Central memory CD8-positive, alpha-beta T cell (primary cell): ENCODE measurements at regions not wholly inside any gene's neighbourhood (a gene's known extent, or its start where the extent isn't known, plus 50 kb on each side); places are given as distances from the start of the nearest gene placed in this dataset.
"Not testable (repeated sequence)": the region's sequence is repeated elsewhere in the genome, so short reads cannot be mapped to it uniquely, and the experiment has no call there.

Experiments used
- ATAC-seq: fragments of 150-1000 bp; cut with Tn5 transposase; replicated peaks from 2 replicates; pipeline ENCODE4 v1.10.0; 2022; ENCODE audit warnings: mild to moderate bottlenecking, moderate FRiP score, moderate number of reproducible peaks; ENCODE audit not compliant: poor library complexity, severe bottlenecking; ENCODE audit errors: extremely low read depth
- DNase-seq, 2 donors: peaks; one replicate each; pipeline ENCODE4 v3.0.0; 2021; ENCODE audit warnings: low spot score in 2 of 2
- H3K27ac Mint-ChIP-seq: one replicate; pipeline ENCODE4 v1.8.0; 2022; ENCODE audit warnings: low read depth, mild to moderate bottlenecking, moderate library complexity, mixed read lengths
- H3K27me3 Mint-ChIP-seq: one replicate; pipeline ENCODE4 v1.8.0; 2022; ENCODE audit warnings: mixed read lengths
- H3K36me3 Mint-ChIP-seq: one replicate; pipeline ENCODE4 v1.8.0; 2022; ENCODE audit warnings: mild to moderate bottlenecking, moderate library complexity, mixed read lengths; ENCODE audit not compliant: insufficient read depth
- H3K4me1 Mint-ChIP-seq: one replicate; pipeline ENCODE4 v1.8.0; 2022; ENCODE audit warnings: mixed read lengths
- H3K4me3 Mint-ChIP-seq: one replicate; pipeline ENCODE4 v1.8.0; 2022; ENCODE audit warnings: mild to moderate bottlenecking, moderate library complexity, mixed read lengths
- H3K9me3 Mint-ChIP-seq: one replicate; pipeline ENCODE4 v1.8.0; 2022; ENCODE audit warnings: mixed read lengths

DNA sequence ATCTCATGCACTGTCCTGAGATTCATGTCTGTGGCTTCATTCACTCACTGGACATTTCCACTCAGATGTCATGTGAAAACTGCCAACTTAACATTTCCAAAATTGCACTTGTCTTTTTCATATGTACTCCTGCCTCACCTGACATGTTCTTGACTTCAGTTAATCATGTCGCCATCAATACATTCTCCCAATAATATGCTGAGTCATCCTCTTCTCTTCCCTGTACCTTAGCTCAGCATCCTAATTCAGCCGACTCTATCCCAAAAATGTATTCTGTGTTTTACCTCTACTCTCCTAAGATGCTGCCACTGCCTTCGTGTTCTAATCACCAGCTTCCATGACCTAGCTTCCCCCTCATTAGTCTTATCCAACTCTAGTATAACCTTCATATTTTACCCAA is 93.9 kb upstream of the GNAI1 start:
- ATAC-seq (no peak), DNase-seq (no peak)
- Mint-ChIP-seq H3K36me3 (no peaks in the 10 kb centered on the region), H3K27me3 (no peaks in the 10 kb centered on the region), H3K4me1 (no peaks in the 10 kb centered on the region), H3K27ac (no peak overlapping the region), H3K9me3 (peaks cover 27% of the 10 kb centered on the region), H3K4me3 (no peak overlapping the region)

GRCh38 chr7:80040335-80040734 is 94.3 kb upstream of the GNAI1 start:
- H3K4me3 Mint-ChIP-seq: no peak overlapping the region
- no peak overlapping the region for H3K27ac Mint-ChIP-seq
- DNase-seq (no peak), ATAC-seq (no peak)
- H3K9me3 Mint-ChIP-seq: peaks cover 23% of the 10 kb centered on the region
- H3K4me1 Mint-ChIP-seq: no peaks in the 10 kb centered on the region
- no peaks in the 10 kb centered on the region for H3K36me3 Mint-ChIP-seq
- no peaks in the 10 kb centered on the region for H3K27me3 Mint-ChIP-seq

DNA sequence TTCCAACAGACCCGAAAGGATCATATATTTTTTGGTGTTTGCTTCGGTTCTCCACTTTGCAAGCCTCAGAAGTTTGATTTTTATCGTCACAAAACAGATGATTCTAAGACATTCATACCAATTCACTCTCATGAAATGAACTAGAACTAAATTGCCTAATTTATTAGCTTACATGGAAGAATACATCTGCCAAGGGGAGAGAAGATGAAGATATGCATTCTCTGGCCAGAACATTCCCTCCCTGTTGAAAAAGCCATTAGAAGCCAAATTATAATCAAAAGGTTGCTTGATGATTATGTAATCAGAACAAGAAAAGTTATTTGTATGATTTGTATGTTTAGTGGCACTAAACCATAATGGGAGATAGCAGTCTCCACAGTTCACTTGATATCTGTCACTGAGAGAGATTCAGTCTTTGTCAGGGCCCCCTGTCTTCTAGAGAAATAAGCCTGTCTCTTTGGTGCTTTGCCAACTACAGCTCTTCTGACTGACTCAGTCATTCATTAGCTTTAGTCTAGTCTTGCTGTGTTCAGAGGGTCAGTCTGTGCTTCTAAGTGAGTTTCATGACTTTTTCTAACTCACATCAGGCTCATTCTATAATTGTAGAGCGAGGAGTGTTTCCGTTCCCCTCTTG is 95.3 kb upstream of the GNAI1 start:
- DNase-seq (no peak), ATAC-seq (no peak)
- Mint-ChIP-seq H3K9me3 (peaks cover 23% of the 10 kb centered on the region), H3K4me3 (no peak overlapping the region), H3K27me3 (no peaks in the 10 kb centered on the region), H3K4me1 (no peaks in the 10 kb centered on the region), H3K27ac (no peak overlapping the region), H3K36me3 (no peaks in the 10 kb centered on the region)

DNA sequence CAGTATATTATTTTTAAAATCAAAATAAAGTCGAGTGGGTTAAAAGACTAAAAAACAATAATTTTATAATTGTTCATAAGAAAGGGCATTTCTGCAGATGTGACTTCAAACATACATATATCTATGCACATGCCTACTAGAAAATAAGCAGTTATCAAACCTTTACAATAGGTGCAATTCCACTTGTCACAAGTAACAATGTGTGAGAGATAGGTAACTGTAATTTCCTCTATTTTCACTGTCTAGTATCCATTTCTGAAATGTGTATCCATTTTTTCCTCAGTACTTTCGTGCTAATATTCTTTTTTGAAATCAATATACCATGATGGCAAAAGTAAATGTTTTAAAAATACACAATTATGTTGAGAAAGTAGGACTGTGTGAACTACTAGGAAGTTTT is 96.9 kb upstream of the GNAI1 start:
- Mint-ChIP-seq H3K27ac (no peak overlapping the region), H3K36me3 (no peaks in the 10 kb centered on the region), H3K4me1 (no peaks in the 10 kb centered on the region), H3K4me3 (no peak overlapping the region), H3K27me3 (no peaks in the 10 kb centered on the region), H3K9me3 (peaks cover 21% of the 10 kb centered on the region)
- no peak for ATAC-seq
- no peak for DNase-seq

- peaks cover 21% of the 10 kb centered on the region for H3K9me3 Mint-ChIP-seq
- no peak for DNase-seq
- H3K4me1 Mint-ChIP-seq: no peaks in the 10 kb centered on the region
- H3K27ac Mint-ChIP-seq: no peak overlapping the region
- no peak for ATAC-seq
- H3K36me3 Mint-ChIP-seq: no peaks in the 10 kb centered on the region
- H3K4me3 Mint-ChIP-seq: no peak overlapping the region
- H3K27me3 Mint-ChIP-seq: no peaks in the 10 kb centered on the region
These were observed 98.5 kb upstream of the GNAI1 start for GRCh38 chr7:80036107-80036506.

GRCh38 chr7:80028717-80029116 is 105.9 kb upstream of the GNAI1 start:
- no peaks in the 10 kb centered on the region for H3K36me3 Mint-ChIP-seq
- H3K27me3 Mint-ChIP-seq: no peaks in the 10 kb centered on the region
- no peak overlapping the region for H3K4me3 Mint-ChIP-seq
- H3K9me3 Mint-ChIP-seq: peaks cover 12% of the 10 kb centered on the region
- ATAC-seq: no peak
- no peak for DNase-seq
- no peaks in the 10 kb centered on the region for H3K4me1 Mint-ChIP-seq
- no peak overlapping the region for H3K27ac Mint-ChIP-seq

- ATAC-seq: no peak
- H3K4me1 Mint-ChIP-seq: no peaks in the 10 kb centered on the region
- no peaks in the 10 kb centered on the region for H3K27me3 Mint-ChIP-seq
- no peak overlapping the region for H3K27ac Mint-ChIP-seq
- no peak for DNase-seq
- peaks cover 11% of the 10 kb centered on the region for H3K9me3 Mint-ChIP-seq
- no peaks in the 10 kb centered on the region for H3K36me3 Mint-ChIP-seq
- H3K4me3 Mint-ChIP-seq: no peak overlapping the region
These were observed 106.9 kb upstream of the GNAI1 start for GRCh38 chr7:80027611-80028173.

DNA sequence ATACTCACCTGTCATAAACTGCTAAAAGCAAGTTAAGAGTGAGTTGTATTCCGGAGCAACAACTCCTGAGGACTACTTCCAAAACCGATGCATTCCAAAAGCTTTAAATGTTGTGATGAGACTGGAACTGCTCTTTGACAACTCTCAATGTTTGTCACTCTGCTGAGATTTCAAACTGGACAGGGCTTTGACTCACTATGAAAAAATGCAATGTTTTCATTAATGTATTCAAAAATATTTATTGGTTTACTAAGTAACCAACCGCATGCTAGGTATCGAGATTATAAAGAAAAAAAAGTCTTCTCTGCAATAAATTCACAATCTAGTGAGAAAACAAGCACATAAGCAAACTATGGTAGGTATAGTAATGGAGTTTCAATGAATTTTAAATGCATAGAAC is 107.9 kb upstream of the GNAI1 start:
- H3K4me3 Mint-ChIP-seq: no peak overlapping the region
- no peak overlapping the region for H3K27ac Mint-ChIP-seq
- H3K27me3 Mint-ChIP-seq: no peaks in the 10 kb centered on the region
- H3K36me3 Mint-ChIP-seq: no peaks in the 10 kb centered on the region
- peaks cover 11% of the 10 kb centered on the region for H3K9me3 Mint-ChIP-seq
- H3K4me1 Mint-ChIP-seq: no peaks in the 10 kb centered on the region
- DNase-seq: no peak
- no peak for ATAC-seq

GRCh38 chr7:80020277-80020676 is 114.4 kb upstream of the GNAI1 start:
- peaks cover 18% of the 10 kb centered on the region for H3K9me3 Mint-ChIP-seq
- H3K27ac Mint-ChIP-seq, DNase-seq, H3K36me3 Mint-ChIP-seq, H3K27me3 Mint-ChIP-seq, ATAC-seq, H3K4me3 Mint-ChIP-seq, H3K4me1 Mint-ChIP-seq: not testable (repeated sequence)

GRCh38 chr7:80019809-80020207 is 114.8 kb upstream of the GNAI1 start:
- not testable (repeated sequence) for DNase-seq, H3K27me3 Mint-ChIP-seq, H3K4me1 Mint-ChIP-seq, H3K27ac Mint-ChIP-seq, H3K4me3 Mint-ChIP-seq, ATAC-seq, H3K36me3 Mint-ChIP-seq
- H3K9me3 Mint-ChIP-seq: peaks cover 18% of the 10 kb centered on the region

DNA sequence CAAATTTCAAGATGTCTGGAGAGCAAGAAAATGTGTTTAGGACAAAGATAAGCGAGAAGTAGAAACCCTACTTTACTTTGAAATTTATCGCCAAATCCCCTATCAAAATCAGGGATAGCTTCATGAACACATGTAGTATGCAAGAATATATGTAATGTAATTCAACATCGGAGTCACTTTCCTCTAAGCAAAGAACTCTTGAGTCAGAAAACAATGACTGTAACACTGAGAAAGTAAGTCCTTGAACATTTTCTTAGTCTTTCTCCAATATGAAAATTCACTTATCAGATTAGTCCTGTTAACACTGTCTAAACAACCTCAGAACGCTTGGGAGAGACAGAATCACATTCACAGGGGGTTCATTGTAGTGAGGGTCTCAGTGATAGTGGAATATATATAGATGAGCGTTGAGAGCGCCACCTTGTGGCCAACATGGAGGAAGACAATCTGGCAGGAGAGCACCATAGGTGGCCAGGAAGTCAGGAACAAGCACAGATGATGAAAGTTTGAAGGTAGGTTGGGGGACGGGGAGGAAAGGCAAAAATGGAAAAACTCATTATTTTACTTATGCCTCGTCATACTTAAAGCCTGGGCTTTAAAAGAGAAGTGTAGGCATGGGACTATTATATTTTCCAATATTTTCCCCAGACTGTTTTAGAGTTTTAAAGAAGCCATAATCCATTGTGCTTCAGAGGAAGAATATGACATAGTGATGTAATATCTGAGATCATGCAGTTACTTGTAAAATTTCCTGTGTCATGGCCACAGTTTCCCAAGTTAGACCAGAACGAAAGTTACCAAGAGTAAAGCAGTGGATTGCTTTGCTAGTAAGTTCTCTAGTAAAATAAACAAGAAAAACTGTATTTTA is 115.5 kb upstream of the GNAI1 start:
- DNase-seq (no peak), ATAC-seq (no peak)
- Mint-ChIP-seq H3K27ac (no peak overlapping the region), H3K27me3 (no peaks in the 10 kb centered on the region), H3K4me3 (no peak overlapping the region), H3K4me1 (no peaks in the 10 kb centered on the region), H3K9me3 (peaks cover 18% of the 10 kb centered on the region), H3K36me3 (no peaks in the 10 kb centered on the region)

GRCh38 chr7:80017101-80017698 is 117.4 kb upstream of the GNAI1 start:
- Mint-ChIP-seq H3K27ac (no peak overlapping the region), H3K36me3 (no peaks in the 10 kb centered on the region), H3K4me1 (no peaks in the 10 kb centered on the region), H3K9me3 (peaks cover 17% of the 10 kb centered on the region), H3K4me3 (no peak overlapping the region), H3K27me3 (no peaks in the 10 kb centered on the region)
- DNase-seq (no peak), ATAC-seq (no peak)

- ATAC-seq (no peak), DNase-seq (no peak)
- Mint-ChIP-seq H3K27me3 (no peaks in the 10 kb centered on the region), H3K36me3 (no peaks in the 10 kb centered on the region), H3K27ac (no peak overlapping the region), H3K4me1 (no peaks in the 10 kb centered on the region), H3K4me3 (no peak overlapping the region), H3K9me3 (peaks cover 12% of the 10 kb centered on the region)
These were observed 120.1 kb upstream of the GNAI1 start for GRCh38 chr7:80014511-80014910.
